ENCODE measurements at regions not wholly inside any gene's neighbourhood (a gene's known extent, or its start where the extent isn't known, plus 50 kb on each side); places are given as distances from the start of the nearest gene placed in this dataset.

DNA sequence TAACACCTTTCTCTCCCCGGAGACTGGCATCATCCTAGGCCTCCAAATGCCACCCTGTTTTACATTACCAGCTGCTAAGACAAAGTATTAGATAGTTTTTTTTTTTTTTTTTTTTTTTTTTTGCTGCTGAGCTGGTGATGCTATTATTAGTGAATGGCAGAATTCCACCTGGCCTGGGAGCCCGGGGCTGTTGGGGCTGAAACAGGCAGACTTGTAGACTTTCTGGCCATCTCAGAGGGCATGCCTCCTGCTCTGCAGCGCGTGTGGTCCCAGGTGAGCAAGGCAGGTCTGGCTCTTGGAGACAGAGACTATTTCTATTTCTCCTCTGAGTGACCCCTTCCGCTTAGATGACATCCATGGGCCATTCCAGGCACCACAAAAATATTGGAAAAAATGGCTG lies 104.2 kb downstream of the EMX2 start:
- H3K9me3 ChIP-seq = no peaks in the 10 kb centered on the region
- no peak overlapping the region for H3K4me3 ChIP-seq
- no peak for TF ChIP-seq POLR2A (IDR thresholded peaks at IDR 0.05)
- TF ChIP-seq, protein P1, sequence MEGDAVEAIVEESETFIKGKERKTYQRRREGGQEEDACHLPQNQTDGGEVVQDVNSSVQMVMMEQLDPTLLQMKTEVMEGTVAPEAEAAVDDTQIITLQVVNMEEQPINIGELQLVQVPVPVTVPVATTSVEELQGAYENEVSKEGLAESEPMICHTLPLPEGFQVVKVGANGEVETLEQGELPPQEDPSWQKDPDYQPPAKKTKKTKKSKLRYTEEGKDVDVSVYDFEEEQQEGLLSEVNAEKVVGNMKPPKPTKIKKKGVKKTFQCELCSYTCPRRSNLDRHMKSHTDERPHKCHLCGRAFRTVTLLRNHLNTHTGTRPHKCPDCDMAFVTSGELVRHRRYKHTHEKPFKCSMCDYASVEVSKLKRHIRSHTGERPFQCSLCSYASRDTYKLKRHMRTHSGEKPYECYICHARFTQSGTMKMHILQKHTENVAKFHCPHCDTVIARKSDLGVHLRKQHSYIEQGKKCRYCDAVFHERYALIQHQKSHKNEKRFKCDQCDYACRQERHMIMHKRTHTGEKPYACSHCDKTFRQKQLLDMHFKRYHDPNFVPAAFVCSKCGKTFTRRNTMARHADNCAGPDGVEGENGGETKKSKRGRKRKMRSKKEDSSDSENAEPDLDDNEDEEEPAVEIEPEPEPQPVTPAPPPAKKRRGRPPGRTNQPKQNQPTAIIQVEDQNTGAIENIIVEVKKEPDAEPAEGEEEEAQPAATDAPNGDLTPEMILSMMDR (IDR thresholded peaks at IDR 0.05) = no peak
- 88% methylated on average over 5 of the region's 5 CpGs for WGBS, 2 donors
- intact Hi-C loops (cut with DNase I) = no loop called here
- no peak overlapping the region for H3K27ac ChIP-seq
- no peaks in the 10 kb centered on the region for H3K36me3 ChIP-seq (replicated peaks in 1 of 2; ENCODE audit: insufficient read depth in 1 of 2, low read depth in 2 of 2)
- no peaks in the 10 kb centered on the region for H3K4me1 ChIP-seq
- H3K27me3 ChIP-seq = no peaks in the 10 kb centered on the region
- no peak for ATAC-seq
- DNase-seq = no peak

DNA sequence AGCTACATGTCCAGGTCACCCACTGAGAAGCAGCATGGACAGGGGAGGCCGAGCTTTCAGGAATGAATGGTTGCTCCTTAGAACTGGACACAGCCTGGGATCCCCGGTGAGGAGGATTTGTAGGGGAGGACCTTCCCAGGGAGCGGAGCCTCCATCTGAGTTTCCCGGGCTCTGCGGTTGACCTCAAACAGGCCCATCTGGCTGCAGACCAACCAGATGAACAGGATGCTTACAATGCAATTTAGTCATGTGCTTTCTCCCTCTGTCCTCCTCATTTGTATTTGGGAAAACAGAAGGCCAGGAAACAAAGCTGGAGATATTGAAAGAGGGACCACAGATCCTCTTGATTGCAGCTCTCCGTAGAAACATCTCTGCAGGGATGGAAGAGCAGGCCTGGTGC lies 104.8 kb downstream of the EMX2 start:
- Histone ChIP-seq H3K9me3 (no peaks in the 10 kb centered on the region), H3K27me3 (no peaks in the 10 kb centered on the region), H3K36me3 (replicated peaks in 1 of 2; ENCODE audit: insufficient read depth in 1 of 2, low read depth in 2 of 2) (no peaks in the 10 kb centered on the region), H3K27ac (no peak overlapping the region), H3K4me1 (no peaks in the 10 kb centered on the region), H3K4me3 (no peak overlapping the region)
- 40 to 71% methylated on average over 5 to 6 of the region's 6 CpGs for WGBS, 2 donors
- DNase-seq = no peak
- no peak for ATAC-seq
- intact Hi-C loops (cut with DNase I) = no loop called here
- no peak for TF ChIP-seq POLR2A (IDR thresholded peaks at IDR 0.05)
- TF ChIP-seq, protein P1 (IDR thresholded peaks at IDR 0.05) = no peak

DNA sequence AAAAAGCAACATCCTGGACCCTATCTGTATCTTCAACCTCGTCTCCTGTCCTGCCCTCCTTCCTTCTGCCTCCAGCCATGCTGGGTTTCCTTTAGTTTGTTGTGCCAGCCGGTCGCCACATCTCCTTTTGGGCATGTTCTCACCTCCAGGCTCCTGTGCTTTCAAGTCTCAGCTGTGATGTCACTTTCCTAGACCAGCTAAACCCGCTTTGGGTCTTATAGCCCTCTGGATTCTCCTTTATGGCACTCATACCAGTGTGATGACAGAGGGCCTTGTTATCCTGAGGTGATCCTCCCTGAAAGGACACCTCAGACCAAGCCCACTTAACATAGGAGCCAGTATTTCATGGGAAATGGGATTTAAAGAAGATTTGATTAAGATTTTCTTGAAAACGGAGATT lies 108.6 kb downstream of the EMX2 start:
- WGBS, 2 donors = 77 to 83% methylated on average over 5 of the region's 5 CpGs
- intact Hi-C loops (cut with DNase I) = no loop called here
- H3K27ac ChIP-seq = no peak overlapping the region
- TF ChIP-seq, protein P1 (IDR thresholded peaks at IDR 0.05) = no peak
- TF ChIP-seq POLR2A (IDR thresholded peaks at IDR 0.05) = no peak
- no peaks in the 10 kb centered on the region for H3K36me3 ChIP-seq (replicated peaks in 1 of 2; ENCODE audit: insufficient read depth in 1 of 2, low read depth in 2 of 2)
- H3K4me3 ChIP-seq = no peak overlapping the region
- H3K4me1 ChIP-seq = no peaks in the 10 kb centered on the region
- H3K27me3 ChIP-seq = no peaks in the 10 kb centered on the region
- peaks cover 0 to 7% (median 0%) of the 10 kb centered on the region in 3 donors for H3K9me3 ChIP-seq
- DNase-seq (no peak), ATAC-seq (no peak)

DNA sequence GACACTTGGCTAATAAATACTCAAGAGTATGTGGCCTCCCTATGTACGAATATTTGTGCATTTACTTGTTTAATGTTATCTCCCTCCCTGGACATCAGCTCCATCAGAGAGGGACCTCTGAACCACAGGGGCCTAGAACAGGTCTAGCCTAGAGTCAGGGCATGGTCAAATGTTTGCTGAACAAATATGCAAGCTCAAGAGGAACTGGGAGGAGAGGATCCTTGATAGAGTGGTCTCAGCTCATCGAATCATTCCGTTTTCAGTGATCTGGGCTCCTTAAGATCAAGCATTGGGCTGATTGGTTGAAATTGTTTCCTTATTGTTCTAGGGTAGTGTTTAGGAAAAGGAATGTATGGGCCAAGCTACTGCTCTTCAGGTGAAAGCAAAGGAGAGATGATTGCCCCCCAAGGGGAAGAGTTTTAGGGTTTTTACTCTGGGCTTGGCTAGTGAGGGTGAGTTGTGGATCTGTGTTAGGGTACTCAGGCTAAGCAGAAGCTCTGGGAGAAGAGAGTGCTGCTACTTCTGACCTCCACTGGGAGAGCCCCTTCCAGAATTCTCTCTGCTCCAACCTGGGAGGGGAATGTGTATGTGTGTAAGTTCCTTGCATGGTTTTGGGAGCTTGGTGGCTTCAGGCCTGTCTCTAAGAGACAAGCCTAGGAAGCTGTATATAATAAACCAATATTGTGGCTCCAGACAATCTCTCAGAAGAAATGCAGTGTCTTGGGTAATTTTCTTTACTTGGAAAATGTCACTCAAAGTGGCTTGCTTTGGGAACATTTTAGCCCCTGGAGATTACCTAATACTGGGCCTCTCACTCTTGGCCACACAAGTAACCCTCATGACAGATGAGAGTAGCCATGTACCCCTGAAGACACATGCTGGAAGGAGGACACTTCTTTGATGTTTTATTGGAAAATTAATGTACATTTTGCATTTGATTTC lies 110.0 kb downstream of the EMX2 start:
- Histone ChIP-seq H3K4me1 (no peaks in the 10 kb centered on the region), H3K27ac (no peak overlapping the region), H3K9me3 (peaks cover 0 to 7% (median 0%) of the 10 kb centered on the region in 3 donors), H3K36me3 (replicated peaks in 1 of 2; ENCODE audit: insufficient read depth in 1 of 2, low read depth in 2 of 2) (no peaks in the 10 kb centered on the region), H3K4me3 (no peak overlapping the region), H3K27me3 (no peaks in the 10 kb centered on the region)
- 44 to 63% methylated on average over 3 of the region's 3 CpGs for WGBS, 2 donors
- DNase-seq (no peak), ATAC-seq (no peak)
- intact Hi-C loops (cut with DNase I) = no loop called here
- TF ChIP-seq, protein P1 (IDR thresholded peaks at IDR 0.05) = no peak
- TF ChIP-seq POLR2A (IDR thresholded peaks at IDR 0.05) = no peak

DNA sequence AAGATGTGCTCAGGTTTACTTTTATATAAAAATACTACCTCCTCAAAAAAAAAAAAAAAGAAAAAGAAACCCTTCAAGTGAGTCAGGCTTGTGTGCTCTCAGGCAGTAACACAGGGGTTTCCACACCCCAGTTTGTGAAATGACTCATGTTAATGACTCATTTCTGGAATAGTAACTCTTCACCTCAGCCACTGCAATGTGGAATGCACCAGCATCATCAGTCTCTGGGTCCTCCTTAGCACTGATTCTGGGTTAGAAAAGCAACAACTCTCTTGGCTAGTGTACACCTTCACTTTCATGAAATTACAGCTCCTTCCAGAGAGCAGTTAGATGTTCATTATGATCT lies 110.6 kb downstream of the EMX2 start:
- Histone ChIP-seq H3K9me3 (peaks cover 0 to 7% (median 0%) of the 10 kb centered on the region in 3 donors), H3K27me3 (no peaks in the 10 kb centered on the region), H3K4me3 (no peak overlapping the region), H3K27ac (no peak overlapping the region), H3K36me3 (replicated peaks in 1 of 2; ENCODE audit: insufficient read depth in 1 of 2, low read depth in 2 of 2) (no peaks in the 10 kb centered on the region), H3K4me1 (no peaks in the 10 kb centered on the region)
- ATAC-seq (no peak), DNase-seq (peak in 1 of 4 donors; percentile 47)
- intact Hi-C loops (cut with DNase I) = no loop called here
- TF ChIP-seq, protein P1 (IDR thresholded peaks at IDR 0.05) = no peak
- no peak for TF ChIP-seq POLR2A (IDR thresholded peaks at IDR 0.05)
